Central memory CD8-positive, alpha-beta T cell (primary cell): ENCODE measurements at regions not wholly inside any gene's neighbourhood (a gene's known extent, or its start where the extent isn't known, plus 50 kb on each side); places are given as distances from the start of the nearest gene placed in this dataset.

Source experiments
- ATAC-seq: fragments of 150-1000 bp; cut with Tn5 transposase; replicated peaks from 2 replicates; pipeline ENCODE4 v1.10.0; 2022; ENCODE audit warnings: mild to moderate bottlenecking, moderate FRiP score, moderate number of reproducible peaks; ENCODE audit not compliant: poor library complexity, severe bottlenecking; ENCODE audit errors: extremely low read depth
- DNase-seq, 2 donors: peaks; one replicate each; pipeline ENCODE4 v3.0.0; 2021; ENCODE audit warnings: low spot score in 2 of 2
- H3K27ac Mint-ChIP-seq: one replicate; pipeline ENCODE4 v1.8.0; 2022; ENCODE audit warnings: low read depth, mild to moderate bottlenecking, moderate library complexity, mixed read lengths
- H3K27me3 Mint-ChIP-seq: one replicate; pipeline ENCODE4 v1.8.0; 2022; ENCODE audit warnings: mixed read lengths
- H3K36me3 Mint-ChIP-seq: one replicate; pipeline ENCODE4 v1.8.0; 2022; ENCODE audit warnings: mild to moderate bottlenecking, moderate library complexity, mixed read lengths; ENCODE audit not compliant: insufficient read depth
- H3K4me1 Mint-ChIP-seq: one replicate; pipeline ENCODE4 v1.8.0; 2022; ENCODE audit warnings: mixed read lengths
- H3K4me3 Mint-ChIP-seq: one replicate; pipeline ENCODE4 v1.8.0; 2022; ENCODE audit warnings: mild to moderate bottlenecking, moderate library complexity, mixed read lengths
- H3K9me3 Mint-ChIP-seq: one replicate; pipeline ENCODE4 v1.8.0; 2022; ENCODE audit warnings: mixed read lengths

DNA sequence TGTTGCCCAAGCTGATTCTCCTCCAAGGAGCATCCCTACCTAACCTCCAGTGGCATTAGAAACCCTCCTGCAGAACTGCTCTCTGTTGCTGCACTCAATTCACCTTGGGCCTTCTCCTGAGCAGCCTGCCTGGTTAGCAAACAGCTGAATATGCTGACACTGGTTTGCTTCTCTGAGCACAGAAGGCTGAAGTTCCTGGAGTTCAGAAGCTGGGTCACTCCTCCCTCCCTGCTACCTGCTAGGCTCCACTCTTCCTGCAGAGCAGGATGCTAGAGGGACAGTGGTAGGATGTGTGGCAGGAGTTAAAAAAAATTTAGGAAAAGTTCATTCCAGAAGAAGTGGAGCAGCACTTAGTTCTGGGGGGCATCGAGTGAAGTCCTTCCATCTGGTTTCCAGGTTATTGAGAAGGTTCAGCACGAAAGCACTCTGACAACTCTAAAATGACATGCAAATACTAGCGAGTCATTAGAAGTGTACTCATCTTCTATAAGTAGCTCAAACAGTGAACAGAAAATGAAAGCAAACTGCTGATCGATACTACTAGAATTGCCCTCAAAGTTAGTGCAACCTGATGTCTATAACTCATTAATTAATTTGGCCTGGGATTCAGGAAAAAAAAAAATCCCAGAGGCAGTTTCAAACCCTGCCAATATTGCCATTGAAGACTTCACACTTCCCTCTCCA lies 293.7 kb downstream of the POU4F1 start:
- H3K9me3 Mint-ChIP-seq: no peaks in the 10 kb centered on the region
- H3K4me3 Mint-ChIP-seq: no peak overlapping the region
- no peaks in the 10 kb centered on the region for H3K4me1 Mint-ChIP-seq
- H3K36me3 Mint-ChIP-seq: no peaks in the 10 kb centered on the region
- H3K27me3 Mint-ChIP-seq: no peaks in the 10 kb centered on the region
- DNase-seq (no peak), ATAC-seq (no peak)
- no peak overlapping the region for H3K27ac Mint-ChIP-seq

- no peaks in the 10 kb centered on the region for H3K36me3 Mint-ChIP-seq
- H3K9me3 Mint-ChIP-seq: no peaks in the 10 kb centered on the region
- H3K4me3 Mint-ChIP-seq: no peak overlapping the region
- DNase-seq (no peak), ATAC-seq (no peak)
- H3K27ac Mint-ChIP-seq: no peak overlapping the region
- H3K27me3 Mint-ChIP-seq: no peaks in the 10 kb centered on the region
- no peaks in the 10 kb centered on the region for H3K4me1 Mint-ChIP-seq
Measured at GRCh38 chr13:78306519-78307206, 296.7 kb downstream of the POU4F1 start.

GRCh38 chr13:78305171-78305570 lies 298.2 kb downstream of the POU4F1 start:
- Mint-ChIP-seq H3K27me3 (no peaks in the 10 kb centered on the region), H3K9me3 (no peaks in the 10 kb centered on the region), H3K4me1 (no peaks in the 10 kb centered on the region), H3K27ac (no peak overlapping the region), H3K36me3 (no peaks in the 10 kb centered on the region), H3K4me3 (no peak overlapping the region)
- ATAC-seq (no peak), DNase-seq (no peak)

GRCh38 chr13:78299832-78300623 lies 303.3 kb downstream of the POU4F1 start:
- ATAC-seq: no peak

GRCh38 chr13:78298657-78299056 lies 304.7 kb downstream of the POU4F1 start:
- Mint-ChIP-seq H3K27ac (no peak overlapping the region), H3K9me3 (no peaks in the 10 kb centered on the region), H3K4me1 (no peaks in the 10 kb centered on the region), H3K36me3 (no peaks in the 10 kb centered on the region), H3K4me3 (no peak overlapping the region), H3K27me3 (no peaks in the 10 kb centered on the region)
- no peak for DNase-seq
- no peak for ATAC-seq

More at GRCh38 chr13:78299832-78300623, 303.3 kb downstream of the POU4F1 start:
- Mint-ChIP-seq H3K4me1 (no peaks in the 10 kb centered on the region), H3K27ac (no peak overlapping the region), H3K9me3 (no peaks in the 10 kb centered on the region), H3K4me3 (no peak overlapping the region), H3K27me3 (no peaks in the 10 kb centered on the region), H3K36me3 (no peaks in the 10 kb centered on the region)
- DNase-seq: no peak

DNA sequence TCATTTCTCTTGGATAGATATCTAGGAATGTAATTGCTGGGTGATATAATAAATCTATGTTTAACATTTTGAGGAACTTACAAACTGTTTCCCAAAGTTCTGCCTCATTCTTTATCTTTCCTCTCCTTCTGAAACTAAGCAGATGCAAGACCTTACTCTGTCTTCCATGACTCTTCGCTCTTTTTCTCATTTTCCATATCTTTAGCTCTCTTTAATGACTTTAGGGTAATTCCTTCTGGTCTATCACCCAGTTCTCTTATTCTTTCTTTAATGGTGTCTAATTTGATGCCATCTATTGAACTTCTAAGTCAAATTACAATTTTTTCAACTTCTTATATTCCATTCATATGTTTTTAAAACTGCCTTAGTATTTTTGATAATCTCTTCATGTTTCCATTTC lies 316.6 kb downstream of the POU4F1 start:
- no peak for DNase-seq
- Mint-ChIP-seq H3K27me3 (no peaks in the 10 kb centered on the region), H3K4me1 (no peaks in the 10 kb centered on the region), H3K9me3 (peaks cover 11% of the 10 kb centered on the region), H3K36me3 (no peaks in the 10 kb centered on the region), H3K4me3 (no peak overlapping the region), H3K27ac (no peak overlapping the region)
- ATAC-seq: no peak

- no peaks in the 10 kb centered on the region for H3K27me3 Mint-ChIP-seq
- no peak for ATAC-seq
- DNase-seq: no peak
- no peaks in the 10 kb centered on the region for H3K36me3 Mint-ChIP-seq
- no peak overlapping the region for H3K4me3 Mint-ChIP-seq
- no peaks in the 10 kb centered on the region for H3K9me3 Mint-ChIP-seq
- H3K27ac Mint-ChIP-seq: no peak overlapping the region
- no peaks in the 10 kb centered on the region for H3K4me1 Mint-ChIP-seq
Measured at GRCh38 chr13:78265098-78265497, 338.3 kb downstream of the POU4F1 start.

DNA sequence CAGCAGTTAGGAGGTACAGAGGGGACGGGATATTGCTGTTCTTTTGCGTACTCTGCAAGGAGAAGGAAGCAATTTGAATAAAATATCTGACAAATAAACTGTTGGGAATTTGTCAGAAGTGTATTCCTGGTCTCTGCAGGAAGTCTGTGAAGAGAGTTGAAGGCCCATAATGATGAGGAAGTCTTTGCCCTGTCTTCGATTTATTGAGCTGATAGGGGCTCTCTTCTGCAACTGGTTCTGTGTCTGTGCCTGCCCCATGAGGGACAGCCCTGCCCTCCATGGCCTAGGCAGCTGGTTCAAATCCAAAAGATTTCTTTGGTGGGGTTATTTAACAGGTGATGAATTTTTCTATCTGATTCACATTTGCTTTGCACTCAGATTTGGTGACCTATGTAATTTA lies 339.7 kb upstream of the EDNRB start:
- no peak overlapping the region for H3K4me3 Mint-ChIP-seq
- no peak for DNase-seq
- H3K27ac Mint-ChIP-seq: no peak overlapping the region
- no peaks in the 10 kb centered on the region for H3K9me3 Mint-ChIP-seq
- H3K4me1 Mint-ChIP-seq: no peaks in the 10 kb centered on the region
- ATAC-seq: no peak
- H3K27me3 Mint-ChIP-seq: no peaks in the 10 kb centered on the region
- H3K36me3 Mint-ChIP-seq: no peaks in the 10 kb centered on the region

DNA sequence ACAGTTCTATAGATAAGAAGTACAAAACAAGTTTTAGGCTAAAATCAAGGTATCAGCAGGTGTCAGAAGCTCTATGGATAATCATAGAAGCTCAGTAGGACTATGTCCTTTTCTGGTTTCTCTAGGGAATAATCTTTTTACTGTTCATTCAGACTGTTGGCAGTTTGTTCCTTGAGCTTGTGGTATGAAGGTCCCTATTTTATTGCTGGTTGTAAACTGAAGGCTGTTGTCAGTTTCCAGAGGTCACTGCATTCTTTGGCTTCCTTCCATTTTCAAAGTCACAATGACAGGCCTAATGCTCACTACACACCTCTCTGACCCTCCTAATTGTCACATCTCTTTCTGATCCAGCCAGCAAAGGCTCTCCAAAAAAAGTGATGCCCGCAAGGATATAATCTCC lies 337.9 kb upstream of the EDNRB start:
- no peak for DNase-seq
- Mint-ChIP-seq H3K9me3 (no peaks in the 10 kb centered on the region), H3K4me1 (no peaks in the 10 kb centered on the region), H3K36me3 (no peaks in the 10 kb centered on the region), H3K27ac (no peak overlapping the region), H3K27me3 (no peaks in the 10 kb centered on the region), H3K4me3 (no peak overlapping the region)
- no peak for ATAC-seq

- no peaks in the 10 kb centered on the region for H3K27me3 Mint-ChIP-seq
- no peaks in the 10 kb centered on the region for H3K36me3 Mint-ChIP-seq
- DNase-seq (no peak), ATAC-seq (no peak)
- H3K9me3 Mint-ChIP-seq: no peaks in the 10 kb centered on the region
- H3K4me1 Mint-ChIP-seq: no peaks in the 10 kb centered on the region
- no peak overlapping the region for H3K4me3 Mint-ChIP-seq
- no peak overlapping the region for H3K27ac Mint-ChIP-seq
Measured at GRCh38 chr13:78254113-78254512, 335.5 kb upstream of the EDNRB start.

GRCh38 chr13:78247362-78247761 lies 328.7 kb upstream of the EDNRB start:
- Mint-ChIP-seq H3K4me3 (no peak overlapping the region), H3K36me3 (no peaks in the 10 kb centered on the region), H3K27ac (no peak overlapping the region), H3K4me1 (no peaks in the 10 kb centered on the region), H3K27me3 (no peaks in the 10 kb centered on the region), H3K9me3 (no peaks in the 10 kb centered on the region)
- DNase-seq (no peak), ATAC-seq (no peak)

DNA sequence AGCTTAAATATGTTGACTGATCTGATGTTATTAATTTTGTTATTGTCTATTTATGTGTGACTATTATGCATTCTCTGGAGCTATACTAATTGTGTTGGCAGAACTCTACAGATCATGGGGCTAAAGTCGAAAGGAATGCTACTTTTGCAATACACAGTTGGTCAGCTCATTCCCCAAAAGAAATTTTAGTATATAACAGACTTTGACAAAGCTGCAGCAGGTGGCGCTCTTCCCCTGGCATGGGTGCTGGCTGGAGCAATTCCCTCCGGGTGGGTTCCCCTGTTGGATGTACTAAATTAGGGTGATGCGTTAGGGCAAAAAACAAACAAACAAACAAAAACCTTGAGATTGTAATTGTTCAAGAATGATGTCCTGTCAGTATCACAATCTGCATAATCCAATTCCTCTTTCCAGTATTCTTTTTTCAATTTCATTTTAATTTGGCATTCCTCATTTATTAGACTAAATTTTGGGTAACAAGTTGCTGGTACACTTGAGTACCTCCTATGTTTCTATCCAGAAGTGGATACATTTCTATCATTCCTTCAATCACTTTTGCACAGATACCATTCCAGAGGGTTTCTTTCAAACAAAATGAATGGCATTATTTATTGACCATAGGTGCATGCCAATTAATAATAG lies 322.8 kb upstream of the EDNRB start:
- Mint-ChIP-seq H3K27me3 (no peaks in the 10 kb centered on the region), H3K9me3 (no peaks in the 10 kb centered on the region), H3K4me3 (no peak overlapping the region), H3K27ac (no peak overlapping the region), H3K36me3 (no peaks in the 10 kb centered on the region), H3K4me1 (no peaks in the 10 kb centered on the region)
- no peak for DNase-seq
- ATAC-seq: no peak
